ENCODE measurements at regions not wholly inside any gene's neighbourhood (a gene's known extent, or its start where the extent isn't known, plus 50 kb on each side); places are given as distances from the start of the nearest gene placed in this dataset.

- no peak for TF ChIP-seq CTCF (IDR thresholded peaks at IDR 0.05; ENCODE audit: insufficient read depth, low read depth, low read length, missing control alignments)
Measured at GRCh38 chr1:115560027-115560426, 81.7 kb upstream of the VANGL1 start.

GRCh38 chr1:115558275-115558674, 83.5 kb upstream of the VANGL1 start:
- H3K4me3 ChIP-seq (ENCODE audit: low read depth, low read length), result no peak overlapping the region
- no peak for TF ChIP-seq CTCF (IDR thresholded peaks at IDR 0.05; ENCODE audit: insufficient read depth, low read depth, low read length, missing control alignments)
- DNase-seq (ENCODE audit: low read depth), result no peak

More at GRCh38 chr1:115560027-115560426, 81.7 kb upstream of the VANGL1 start:
- H3K4me3 ChIP-seq (ENCODE audit: low read depth, low read length), result no peak overlapping the region
- no peak for DNase-seq (ENCODE audit: low read depth)

- no peak for TF ChIP-seq CTCF (IDR thresholded peaks at IDR 0.05; ENCODE audit: insufficient read depth, low read depth, low read length, missing control alignments)
- H3K4me3 ChIP-seq (ENCODE audit: low read depth, low read length), result no peak overlapping the region
- DNase-seq (ENCODE audit: low read depth), result no peak
Measured at GRCh38 chr1:115557715-115558114, 84.1 kb upstream of the VANGL1 start.

GRCh38 chr1:115556236-115556635, 85.5 kb upstream of the VANGL1 start:
- no peak for TF ChIP-seq CTCF (IDR thresholded peaks at IDR 0.05; ENCODE audit: insufficient read depth, low read depth, low read length, missing control alignments)
- no peak for DNase-seq (ENCODE audit: low read depth)
- no peak overlapping the region for H3K4me3 ChIP-seq (ENCODE audit: low read depth, low read length)

- TF ChIP-seq CTCF (IDR thresholded peaks at IDR 0.05; ENCODE audit: insufficient read depth, low read depth, low read length, missing control alignments), result no peak
- H3K4me3 ChIP-seq (ENCODE audit: low read depth, low read length), result no peak overlapping the region
- no peak for DNase-seq (ENCODE audit: low read depth)
Measured at GRCh38 chr1:115555446-115555845, 86.3 kb upstream of the VANGL1 start.

GRCh38 chr1:115547696-115548095, 94.1 kb upstream of the VANGL1 start:
- no peak overlapping the region for H3K4me3 ChIP-seq (ENCODE audit: low read depth, low read length)
- no peak for DNase-seq (ENCODE audit: low read depth)
- TF ChIP-seq CTCF (IDR thresholded peaks at IDR 0.05; ENCODE audit: insufficient read depth, low read depth, low read length, missing control alignments), result no peak

- H3K4me3 ChIP-seq (ENCODE audit: low read depth, low read length), result no peak overlapping the region
- TF ChIP-seq CTCF (IDR thresholded peaks at IDR 0.05; ENCODE audit: insufficient read depth, low read depth, low read length, missing control alignments), result no peak
Measured at GRCh38 chr1:115546846-115547245, 94.9 kb upstream of the VANGL1 start.

More at GRCh38 chr1:115546846-115547245, 94.9 kb upstream of the VANGL1 start:
- DNase-seq (ENCODE audit: low read depth), result no peak

Data from GM12865 (cell line).